ENCODE measurements at regions not wholly inside any gene's neighbourhood (a gene's known extent, or its start where the extent isn't known, plus 50 kb on each side); places are given as distances from the start of the nearest gene placed in this dataset.

DNA sequence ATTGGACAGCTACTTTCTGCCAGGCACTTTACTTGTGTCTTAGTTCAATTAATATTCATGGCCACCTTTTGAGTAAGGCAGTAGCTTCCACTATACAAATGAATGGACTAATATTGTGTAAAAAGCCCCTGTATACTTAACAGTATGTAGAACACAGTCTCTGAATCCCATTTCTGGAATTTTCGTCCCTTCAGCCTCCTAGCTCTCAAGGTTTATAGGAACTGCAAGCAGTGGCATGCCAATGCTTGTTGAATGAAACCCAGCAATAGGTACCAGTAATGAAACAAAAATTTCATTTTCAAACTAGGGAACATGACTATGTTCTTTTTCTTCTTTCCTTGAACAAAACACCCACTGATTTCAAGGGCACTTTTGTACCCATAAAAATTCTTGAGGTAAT, 361.6 kb downstream of the TDRD3 start:
- no peak overlapping the region for H3K4me3 ChIP-seq (ENCODE audit: low read length)
- Mint-ChIP-seq H3K4me3 (no peak overlapping the region), H3K9me3 (peaks cover 9% of the 10 kb centered on the region), H3K27me3 (ENCODE audit: insufficient read depth) (no peaks in the 10 kb centered on the region), H3K36me3 (ENCODE audit: low read depth) (no peaks in the 10 kb centered on the region), H3K27ac (no peak overlapping the region), H3K4me1 (peaks cover 51% of the 10 kb centered on the region)
- no peak for TF ChIP-seq CTCF (conservative IDR thresholded peaks at IDR 0.05)
- peaks cover 26% of the 10 kb centered on the region for H3K4me1 ChIP-seq (ENCODE audit: control insufficient read depth, insufficient read depth, low read length)
- peaks cover 13% of the 10 kb centered on the region for H3K9me3 ChIP-seq (ENCODE audit: control insufficient read depth, low read length)
- H3K9ac ChIP-seq (ENCODE audit: extremely low read depth, low read length, poor library complexity, severe bottlenecking), result no peak overlapping the region
- H3K27ac ChIP-seq (ENCODE audit: low read depth, low read length), result no peak overlapping the region
- H3K36me3 ChIP-seq (ENCODE audit: control insufficient read depth, insufficient read depth, low read length), result no peaks in the 10 kb centered on the region
- no peaks in the 10 kb centered on the region for H3K27me3 ChIP-seq (ENCODE audit: control insufficient read depth, insufficient read depth, low read length, poor library complexity, severe bottlenecking)
- 86 to 100% methylated on average over 1 of the region's 1 CpG for WGBS, 2 experiments (ENCODE audit: insufficient coverage in 1 of 2, insufficient read length in 1 of 2)
- no peak for DNase-seq

GRCh38 chr13:60757501-60758215, 360.6 kb downstream of the TDRD3 start:
- peak overlapping the region; percentile 43 for H3K27ac ChIP-seq (ENCODE audit: low read depth, low read length)
- H3K9ac ChIP-seq (ENCODE audit: extremely low read depth, low read length, poor library complexity, severe bottlenecking), result no peak overlapping the region
- WGBS, 2 experiments (ENCODE audit: insufficient coverage in 1 of 2, insufficient read length in 1 of 2), result 81 to 90% methylated on average over 6 to 7 of the region's 7 CpGs
- H3K4me3 ChIP-seq (ENCODE audit: low read length), result no peak overlapping the region
- Mint-ChIP-seq H3K9me3 (peaks cover 9% of the 10 kb centered on the region), H3K4me1 (peaks cover 55% of the 10 kb centered on the region), H3K4me3 (no peak overlapping the region), H3K27me3 (ENCODE audit: insufficient read depth) (no peaks in the 10 kb centered on the region), H3K27ac (peak overlapping the region; percentile 26), H3K36me3 (ENCODE audit: low read depth) (no peaks in the 10 kb centered on the region)
- no peaks in the 10 kb centered on the region for H3K27me3 ChIP-seq (ENCODE audit: control insufficient read depth, insufficient read depth, low read length, poor library complexity, severe bottlenecking)
- H3K36me3 ChIP-seq (ENCODE audit: control insufficient read depth, insufficient read depth, low read length), result no peaks in the 10 kb centered on the region
- no peak for DNase-seq
- H3K4me1 ChIP-seq (ENCODE audit: control insufficient read depth, insufficient read depth, low read length), result peaks cover 26% of the 10 kb centered on the region
- H3K9me3 ChIP-seq (ENCODE audit: control insufficient read depth, low read length), result peaks cover 12% of the 10 kb centered on the region
- TF ChIP-seq CTCF (conservative IDR thresholded peaks at IDR 0.05), result no peak

GRCh38 chr13:60756306-60756705, 359.3 kb downstream of the TDRD3 start:
- H3K4me1 ChIP-seq (ENCODE audit: control insufficient read depth, insufficient read depth, low read length), result peaks cover 26% of the 10 kb centered on the region
- no peaks in the 10 kb centered on the region for H3K36me3 ChIP-seq (ENCODE audit: control insufficient read depth, insufficient read depth, low read length)
- peak; percentile 56 for DNase-seq
- no peak overlapping the region for H3K9ac ChIP-seq (ENCODE audit: extremely low read depth, low read length, poor library complexity, severe bottlenecking)
- 78 to 79% methylated on average over 4 to 5 of the region's 5 CpGs for WGBS, 2 experiments (ENCODE audit: insufficient coverage in 1 of 2, insufficient read length in 1 of 2)
- H3K9me3 ChIP-seq (ENCODE audit: control insufficient read depth, low read length), result peaks cover 5% of the 10 kb centered on the region
- no peak overlapping the region for H3K27ac ChIP-seq (ENCODE audit: low read depth, low read length)
- Mint-ChIP-seq H3K36me3 (ENCODE audit: low read depth) (no peaks in the 10 kb centered on the region), H3K27ac (peak overlapping the region; percentile 86), H3K27me3 (ENCODE audit: insufficient read depth) (no peaks in the 10 kb centered on the region), H3K9me3 (no peaks in the 10 kb centered on the region), H3K4me3 (no peak overlapping the region), H3K4me1 (peaks cover 57% of the 10 kb centered on the region)
- TF ChIP-seq CTCF (conservative IDR thresholded peaks at IDR 0.05), result no peak
- H3K4me3 ChIP-seq (ENCODE audit: low read length), result no peak overlapping the region
- no peaks in the 10 kb centered on the region for H3K27me3 ChIP-seq (ENCODE audit: control insufficient read depth, insufficient read depth, low read length, poor library complexity, severe bottlenecking)

Measured in endodermal cell (in vitro differentiated cells).